Hepatocyte (in vitro differentiated cells): ENCODE measurements at regions not wholly inside any gene's neighbourhood (a gene's known extent, or its start where the extent isn't known, plus 50 kb on each side); places are given as distances from the start of the nearest gene placed in this dataset.

ENCODE experiments used
- EZH2phosphoT487 ChIP-seq: fragments of 200-600 bp; sonication (generic); IDR thresholded peaks from one replicate; pipeline ENCODE4 v1.6.1; 2018; ENCODE audit warnings: antibody characterized with exemption, mild to moderate bottlenecking, low read depth, moderate library complexity; ENCODE audit not compliant: unreplicated experiment, severe bottlenecking
- TF ChIP-seq, protein P1 (sequence below): fragments of 200-600 bp; sonication (generic); IDR thresholded peaks from 2 replicates; pipeline ENCODE4 v1.5.1; 2016; ENCODE audit warnings: antibody characterized with exemption, mild to moderate bottlenecking; ENCODE audit not compliant: poor library complexity

GRCh38 chr11:96948066-96948465 is 558.3 kb downstream of the JRKL start:
- TF ChIP-seq, protein P1, sequence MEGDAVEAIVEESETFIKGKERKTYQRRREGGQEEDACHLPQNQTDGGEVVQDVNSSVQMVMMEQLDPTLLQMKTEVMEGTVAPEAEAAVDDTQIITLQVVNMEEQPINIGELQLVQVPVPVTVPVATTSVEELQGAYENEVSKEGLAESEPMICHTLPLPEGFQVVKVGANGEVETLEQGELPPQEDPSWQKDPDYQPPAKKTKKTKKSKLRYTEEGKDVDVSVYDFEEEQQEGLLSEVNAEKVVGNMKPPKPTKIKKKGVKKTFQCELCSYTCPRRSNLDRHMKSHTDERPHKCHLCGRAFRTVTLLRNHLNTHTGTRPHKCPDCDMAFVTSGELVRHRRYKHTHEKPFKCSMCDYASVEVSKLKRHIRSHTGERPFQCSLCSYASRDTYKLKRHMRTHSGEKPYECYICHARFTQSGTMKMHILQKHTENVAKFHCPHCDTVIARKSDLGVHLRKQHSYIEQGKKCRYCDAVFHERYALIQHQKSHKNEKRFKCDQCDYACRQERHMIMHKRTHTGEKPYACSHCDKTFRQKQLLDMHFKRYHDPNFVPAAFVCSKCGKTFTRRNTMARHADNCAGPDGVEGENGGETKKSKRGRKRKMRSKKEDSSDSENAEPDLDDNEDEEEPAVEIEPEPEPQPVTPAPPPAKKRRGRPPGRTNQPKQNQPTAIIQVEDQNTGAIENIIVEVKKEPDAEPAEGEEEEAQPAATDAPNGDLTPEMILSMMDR = no peak
- no peak for TF ChIP-seq EZH2phosphoT487
